ENCODE measurements at regions not wholly inside any gene's neighbourhood (a gene's known extent, or its start where the extent isn't known, plus 50 kb on each side); places are given as distances from the start of the nearest gene placed in this dataset.
A peak's percentile ranks its signal among the peaks of the same experiment; 100 is the strongest.

DNA sequence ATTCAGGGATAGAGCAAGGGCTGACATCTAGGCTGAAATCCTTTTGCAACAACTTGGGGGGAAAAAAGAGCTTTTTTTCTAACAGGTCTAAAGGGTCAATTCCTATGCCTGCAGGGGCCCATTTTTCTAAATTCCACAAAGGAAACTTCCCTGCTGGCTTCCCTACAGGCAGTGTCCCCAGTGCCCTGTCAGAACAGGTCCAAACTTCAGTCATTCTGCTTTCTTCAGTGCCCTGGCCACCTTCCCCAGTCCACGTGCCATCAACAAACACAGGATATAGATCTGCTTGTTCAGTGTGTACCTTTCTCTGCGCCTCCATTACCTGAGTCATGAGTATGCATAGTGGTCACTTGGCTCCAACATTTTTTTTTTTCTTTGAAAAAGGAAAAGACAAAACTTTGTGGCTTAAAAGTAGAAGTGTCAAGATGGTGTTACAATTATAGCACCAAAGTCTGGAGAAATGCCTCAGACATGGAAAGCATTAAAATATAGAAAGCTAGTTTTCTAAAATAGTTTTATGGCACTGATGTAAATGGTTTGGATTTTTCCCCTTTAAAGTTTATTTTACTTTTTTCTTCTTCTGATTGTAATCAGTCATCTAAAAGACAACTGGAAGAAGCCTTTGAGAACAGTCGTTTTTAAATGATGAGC, 84.0 kb upstream of the JADE1 start:
- peaks cover 16% of the 10 kb centered on the region for H3K4me1 ChIP-seq (ENCODE audit: insufficient read depth, low read length)
- 0% methylated on average over 3 of the region's 3 CpGs for whole genome bisulfite sequencing (ENCODE audit: low lambda C conversion rate)
- ChIA-PET CTCF (ENCODE audit: low intra/inter-chr PET ratio, low total read pairs) (no interaction called here), POLR2A (no interaction called here)
- no TSS peak for BruUV-seq (replicated peaks)
- no peak overlapping the region for H2AFZ ChIP-seq (ENCODE audit: low read length)
- intact Hi-C loops (cut with micrococcal nuclease; ENCODE audit: unreplicated experiment) = no loop called here
- DNase-seq (ENCODE audit: low spot score) (peak; percentile 61), FAIRE-seq (no peak), ATAC-seq (peak; percentile 99)
- H3K27ac ChIP-seq (ENCODE audit: extremely low read length, insufficient read depth, low read length) = peak overlapping the region; percentile 42
- H3K4me2 ChIP-seq (ENCODE audit: low read depth, low read length) = peak overlapping the region; percentile 52
- in situ Hi-C loops (cut with HindIII; ENCODE audit: extremely low pct_ligation_motif_present, low pct_unique_long_range_greater_than_20kb) = no loop called here
- H3K36me3 ChIP-seq (replicated peaks in 1 of 2; ENCODE audit: control insufficient read depth in 1 of 2, insufficient read depth in 2 of 2, low read length in 2 of 2) = no peaks in the 10 kb centered on the region
- H3K9ac ChIP-seq (ENCODE audit: insufficient read depth, low read depth, low read length) = no peak overlapping the region
- H4K20me1 ChIP-seq (ENCODE audit: insufficient read depth, low read length) = no peaks in the 10 kb centered on the region
- no peaks in the 10 kb centered on the region for H3K9me3 ChIP-seq (ENCODE audit: low read length)
- no peak overlapping the region for H3K4me3 ChIP-seq (replicated peaks in 1 of 3; ENCODE audit: insufficient read depth in 1 of 3, low read depth in 2 of 3, low read length in 3 of 3)
- no peaks in the 10 kb centered on the region for H3K79me2 ChIP-seq (ENCODE audit: insufficient read depth, low read length)
- H3K27me3 ChIP-seq (ENCODE audit: control insufficient read depth in 1 of 2, insufficient read depth in 2 of 2, low read length in 2 of 2) = no peaks in the 10 kb centered on the region; a peak in 1 of 5 replicates
- TF ChIP-seq ZC3H4 (CRISPR knock-in tag; IDR thresholded peaks at IDR 0.05; ENCODE audit: borderline replicate concordance) (no peak), SP140L (CRISPR knock-in tag; IDR thresholded peaks at IDR 0.05; ENCODE audit: borderline replicate concordance) (no peak), NFYC (CRISPR knock-in tag; IDR thresholded peaks at IDR 0.05) (no peak), ZNF577 (CRISPR knock-in tag; IDR thresholded peaks at IDR 0.05; ENCODE audit: borderline replicate concordance, low read depth) (no peak), ZFAT (CRISPR knock-in tag; conservative IDR thresholded peaks at IDR 0.05) (no peak), HDAC2 (CRISPR knock-in tag; IDR thresholded peaks at IDR 0.05) (peak; percentile 63; the same call in 1 of the 2 replicates), ZNF335 (CRISPR knock-in tag; IDR thresholded peaks at IDR 0.05) (no peak), SOX6 (IDR thresholded peaks at IDR 0.05) (no peak), SOX6 (CRISPR knock-in tag; IDR thresholded peaks at IDR 0.05) (peak; percentile 75), ZNF432 (CRISPR knock-in tag; IDR thresholded peaks at IDR 0.05; ENCODE audit: borderline replicate concordance) (no peak), KDM4B (CRISPR knock-in tag; IDR thresholded peaks at IDR 0.05) (no peak), TRIM24 (CRISPR knock-in tag; IDR thresholded peaks at IDR 0.05) (0 out of 2 replicates have a peak, but pooled peaks have one; percentile 28), RARA (CRISPR knock-in tag; IDR thresholded peaks at IDR 0.05) (peak; percentile 77)
- TF ChIP-seq, protein P1, sequence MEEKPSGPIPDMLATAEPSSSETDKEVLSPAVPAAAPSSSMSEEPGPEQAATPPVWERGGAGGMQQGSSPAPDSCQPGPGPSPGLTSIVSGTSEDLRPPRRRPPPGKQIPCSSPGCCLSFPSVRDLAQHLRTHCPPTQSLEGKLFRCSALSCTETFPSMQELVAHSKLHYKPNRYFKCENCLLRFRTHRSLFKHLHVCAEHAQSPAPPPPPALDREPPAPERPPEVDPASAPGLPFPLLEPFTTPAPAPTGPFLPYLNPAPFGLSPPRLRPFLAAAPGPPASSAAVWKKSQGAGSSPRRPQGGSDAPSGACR (CRISPR knock-in tag; IDR thresholded peaks at IDR 0.05) = no peak
- TF ChIP-seq, protein P2, sequence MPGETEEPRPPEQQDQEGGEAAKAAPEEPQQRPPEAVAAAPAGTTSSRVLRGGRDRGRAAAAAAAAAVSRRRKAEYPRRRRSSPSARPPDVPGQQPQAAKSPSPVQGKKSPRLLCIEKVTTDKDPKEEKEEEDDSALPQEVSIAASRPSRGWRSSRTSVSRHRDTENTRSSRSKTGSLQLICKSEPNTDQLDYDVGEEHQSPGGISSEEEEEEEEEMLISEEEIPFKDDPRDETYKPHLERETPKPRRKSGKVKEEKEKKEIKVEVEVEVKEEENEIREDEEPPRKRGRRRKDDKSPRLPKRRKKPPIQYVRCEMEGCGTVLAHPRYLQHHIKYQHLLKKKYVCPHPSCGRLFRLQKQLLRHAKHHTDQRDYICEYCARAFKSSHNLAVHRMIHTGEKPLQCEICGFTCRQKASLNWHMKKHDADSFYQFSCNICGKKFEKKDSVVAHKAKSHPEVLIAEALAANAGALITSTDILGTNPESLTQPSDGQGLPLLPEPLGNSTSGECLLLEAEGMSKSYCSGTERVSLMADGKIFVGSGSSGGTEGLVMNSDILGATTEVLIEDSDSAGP (CRISPR knock-in tag; IDR thresholded peaks at IDR 0.05; ENCODE audit: borderline replicate concordance) = no peak
- TF ChIP-seq, protein P3, sequence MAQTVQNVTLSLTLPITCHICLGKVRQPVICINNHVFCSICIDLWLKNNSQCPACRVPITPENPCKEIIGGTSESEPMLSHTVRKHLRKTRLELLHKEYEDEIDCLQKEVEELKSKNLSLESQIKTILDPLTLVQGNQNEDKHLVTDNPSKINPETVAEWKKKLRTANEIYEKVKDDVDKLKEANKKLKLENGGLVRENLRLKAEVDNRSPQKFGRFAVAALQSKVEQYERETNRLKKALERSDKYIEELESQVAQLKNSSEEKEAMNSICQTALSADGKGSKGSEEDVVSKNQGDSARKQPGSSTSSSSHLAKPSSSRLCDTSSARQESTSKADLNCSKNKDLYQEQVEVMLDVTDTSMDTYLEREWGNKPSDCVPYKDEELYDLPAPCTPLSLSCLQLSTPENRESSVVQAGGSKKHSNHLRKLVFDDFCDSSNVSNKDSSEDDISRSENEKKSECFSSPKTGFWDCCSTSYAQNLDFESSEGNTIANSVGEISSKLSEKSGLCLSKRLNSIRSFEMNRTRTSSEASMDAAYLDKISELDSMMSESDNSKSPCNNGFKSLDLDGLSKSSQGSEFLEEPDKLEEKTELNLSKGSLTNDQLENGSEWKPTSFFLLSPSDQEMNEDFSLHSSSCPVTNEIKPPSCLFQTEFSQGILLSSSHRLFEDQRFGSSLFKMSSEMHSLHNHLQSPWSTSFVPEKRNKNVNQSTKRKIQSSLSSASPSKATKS (CRISPR knock-in tag; IDR thresholded peaks at IDR 0.05) = no peak
- TF ChIP-seq, protein P4, sequence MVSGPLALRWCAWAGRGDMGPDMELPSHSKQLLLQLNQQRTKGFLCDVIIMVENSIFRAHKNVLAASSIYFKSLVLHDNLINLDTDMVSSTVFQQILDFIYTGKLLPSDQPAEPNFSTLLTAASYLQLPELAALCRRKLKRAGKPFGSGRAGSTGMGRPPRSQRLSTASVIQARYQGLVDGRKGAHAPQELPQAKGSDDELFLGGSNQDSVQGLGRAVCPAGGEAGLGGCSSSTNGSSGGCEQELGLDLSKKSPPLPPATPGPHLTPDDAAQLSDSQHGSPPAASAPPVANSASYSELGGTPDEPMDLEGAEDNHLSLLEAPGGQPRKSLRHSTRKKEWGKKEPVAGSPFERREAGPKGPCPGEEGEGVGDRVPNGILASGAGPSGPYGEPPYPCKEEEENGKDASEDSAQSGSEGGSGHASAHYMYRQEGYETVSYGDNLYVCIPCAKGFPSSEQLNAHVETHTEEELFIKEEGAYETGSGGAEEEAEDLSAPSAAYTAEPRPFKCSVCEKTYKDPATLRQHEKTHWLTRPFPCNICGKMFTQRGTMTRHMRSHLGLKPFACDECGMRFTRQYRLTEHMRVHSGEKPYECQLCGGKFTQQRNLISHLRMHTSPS (CRISPR knock-in tag; IDR thresholded peaks at IDR 0.05; ENCODE audit: low read depth) = peak; percentile 24; the same call in 1 of the 2 replicates
- TF ChIP-seq, protein P5, sequence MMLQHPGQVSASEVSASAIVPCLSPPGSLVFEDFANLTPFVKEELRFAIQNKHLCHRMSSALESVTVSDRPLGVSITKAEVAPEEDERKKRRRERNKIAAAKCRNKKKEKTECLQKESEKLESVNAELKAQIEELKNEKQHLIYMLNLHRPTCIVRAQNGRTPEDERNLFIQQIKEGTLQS (CRISPR knock-in tag; IDR thresholded peaks at IDR 0.05) = no peak

All from HepG2 (cell line).